HK-2 (cell line): ENCODE measurements at regions not wholly inside any gene's neighbourhood (a gene's known extent, or its start where the extent isn't known, plus 50 kb on each side); places are given as distances from the start of the nearest gene placed in this dataset.

Experiments used
- DNase-seq: peaks from one replicate; pipeline ENCODE4 v3.0.0-alpha.2; 2018; ENCODE audit not compliant: unreplicated experiment

DNA sequence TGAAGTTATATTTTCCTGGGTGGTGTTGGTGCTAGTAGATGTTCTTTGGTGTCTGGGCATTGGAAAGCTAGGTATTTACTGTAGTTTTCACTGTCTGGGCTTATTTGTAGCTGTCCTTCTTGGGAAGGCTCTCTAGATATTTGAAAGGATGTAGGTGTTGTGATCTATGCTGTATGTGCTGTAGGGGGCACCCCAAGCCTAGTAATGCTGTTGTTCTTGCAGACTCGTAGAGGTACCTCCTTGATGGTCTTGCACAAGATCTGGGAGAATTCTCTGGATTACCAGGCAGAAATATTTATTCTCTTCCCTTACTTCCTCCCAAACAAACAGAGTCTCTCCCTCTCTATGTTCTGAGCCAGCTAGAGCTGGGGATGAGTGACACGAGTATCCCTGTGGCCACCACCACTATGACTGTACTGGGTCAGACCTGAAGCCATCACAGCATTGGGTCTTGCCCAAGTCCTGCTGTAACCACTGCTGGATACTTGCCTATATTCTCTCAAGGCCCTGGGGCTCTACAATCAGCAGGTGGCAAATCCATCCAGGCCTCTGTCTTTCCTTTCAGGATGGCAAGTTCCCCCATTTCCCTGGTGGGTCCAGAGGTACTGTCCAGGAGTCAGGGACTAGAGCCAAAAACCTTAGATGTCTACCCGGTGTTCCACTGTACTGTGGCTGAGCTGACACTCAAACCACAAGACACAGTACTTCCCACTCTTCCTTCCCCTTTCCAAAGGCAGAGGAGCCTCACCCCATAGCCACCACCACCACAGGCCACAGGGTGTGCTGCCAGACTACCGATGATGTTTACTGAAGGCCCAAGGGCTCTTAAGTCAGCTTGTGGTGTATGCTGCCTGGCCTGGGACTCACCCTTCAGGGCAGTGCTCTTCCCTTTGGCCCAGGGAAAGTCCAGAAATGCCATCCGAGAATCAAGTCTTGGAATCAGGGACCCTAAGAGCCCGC, 195.2 kb upstream of the DPPA4 start:
- DNase-seq: peak; percentile 51

DNA sequence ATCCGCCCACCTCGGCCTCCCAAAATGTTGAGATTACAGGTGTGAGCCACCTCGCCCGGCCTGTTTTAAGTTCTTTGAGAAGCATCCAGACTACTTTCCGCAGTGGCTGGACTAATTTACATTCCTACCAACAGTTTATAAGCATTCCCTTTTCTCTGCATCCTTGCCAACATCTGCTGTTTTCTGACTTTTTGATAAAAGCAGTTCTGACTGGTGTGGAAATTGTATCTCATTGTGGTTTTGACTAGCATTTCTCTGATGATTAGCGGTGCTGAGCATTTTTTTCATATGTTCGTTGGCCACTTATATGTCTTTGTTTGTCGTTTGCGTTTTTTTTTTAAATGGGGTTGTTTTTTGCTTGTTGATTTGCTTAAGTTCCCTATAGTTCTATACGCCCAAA, 208.4 kb upstream of the DPPA4 start:
- no peak for DNase-seq

DNA sequence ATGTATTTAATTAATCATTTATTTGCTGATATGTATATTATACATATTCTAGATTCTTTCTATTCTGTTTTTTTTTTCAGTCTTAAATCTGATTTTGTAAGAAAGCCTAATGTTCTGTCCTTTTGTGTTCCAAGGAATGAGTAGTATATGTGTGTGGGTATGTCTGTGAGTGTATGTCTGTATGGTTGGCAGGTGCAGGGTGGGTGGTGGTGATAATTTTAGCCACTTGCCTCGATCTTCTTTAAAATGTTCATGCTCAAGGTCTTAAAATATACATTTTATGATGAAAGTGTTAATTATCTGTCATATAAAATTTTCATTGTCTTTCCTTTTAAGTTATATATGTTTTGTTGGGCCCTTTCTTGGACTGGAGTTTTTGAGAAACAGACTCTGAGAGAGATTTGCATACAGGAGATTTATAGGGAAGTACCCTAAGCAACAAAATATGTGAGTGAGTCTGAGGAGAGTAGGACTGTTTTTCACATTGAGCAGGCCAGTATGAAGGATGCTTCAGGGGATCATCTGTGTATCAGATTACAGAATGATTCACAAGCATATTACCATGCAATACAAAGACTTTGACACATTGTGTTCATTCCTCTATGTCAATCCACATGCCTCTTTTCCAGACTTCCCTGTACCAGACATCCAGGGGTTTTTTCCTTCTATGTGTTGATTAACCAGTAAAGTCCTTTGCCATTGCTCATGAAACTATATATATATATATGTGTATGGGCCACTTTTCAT, 211.0 kb upstream of the DPPA4 start:
- DNase-seq: no peak

DNA sequence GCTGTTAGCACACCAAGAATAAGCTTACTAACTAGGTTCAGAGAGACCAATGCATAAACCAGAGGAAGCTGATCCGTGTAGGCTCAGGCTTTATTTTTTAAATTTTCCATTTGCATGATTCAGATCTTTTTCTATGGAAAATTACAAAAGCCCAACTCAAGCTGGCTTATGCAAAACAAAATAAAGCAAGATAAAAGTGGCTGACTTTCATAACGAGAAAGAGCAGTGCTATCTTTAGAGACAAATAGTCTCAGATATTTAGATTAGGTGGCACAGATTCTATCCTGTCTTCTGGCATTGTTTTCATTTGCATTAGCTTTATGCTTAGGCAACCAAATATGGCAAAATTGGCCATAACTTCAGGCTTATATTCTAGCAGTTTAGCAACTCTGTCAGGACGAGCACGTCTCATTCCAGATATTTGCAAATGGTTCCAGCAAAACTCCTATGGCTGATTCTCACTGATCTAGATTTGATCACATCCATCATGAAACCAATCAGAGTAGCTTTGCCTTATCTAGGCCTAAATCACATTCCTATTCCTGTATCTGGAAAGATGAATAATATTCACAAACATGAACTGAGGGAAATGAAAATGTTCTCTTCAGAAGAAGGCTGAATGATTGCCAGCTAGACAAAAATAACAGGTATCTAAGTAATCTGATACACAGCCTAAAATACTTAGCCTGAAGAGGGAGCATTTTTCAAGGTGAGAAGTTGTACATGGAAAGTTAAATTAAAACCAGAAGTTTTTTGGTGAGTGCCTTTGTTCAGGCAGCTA, 216.4 kb upstream of the DPPA4 start:
- no peak for DNase-seq

DNA sequence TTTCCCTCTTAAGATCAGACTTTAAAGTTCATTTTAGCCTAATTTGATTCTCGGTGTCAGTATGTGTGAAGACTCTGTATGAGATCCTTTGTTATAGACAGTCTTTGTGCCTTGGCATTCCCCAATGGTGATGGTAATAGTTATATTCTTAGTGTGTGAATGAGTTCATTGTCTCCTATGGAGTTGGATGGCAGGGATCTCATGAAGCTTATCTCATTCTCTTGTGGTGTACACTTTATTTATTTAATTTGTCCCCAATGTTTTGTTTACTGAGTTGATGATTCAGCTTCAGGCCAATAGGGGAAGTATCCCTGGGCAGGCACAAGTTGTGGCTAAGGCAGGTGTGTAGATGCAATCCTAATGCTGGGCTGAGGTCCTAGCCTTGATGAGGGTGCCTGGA, 222.0 kb upstream of the DPPA4 start:
- no peak for DNase-seq

DNA sequence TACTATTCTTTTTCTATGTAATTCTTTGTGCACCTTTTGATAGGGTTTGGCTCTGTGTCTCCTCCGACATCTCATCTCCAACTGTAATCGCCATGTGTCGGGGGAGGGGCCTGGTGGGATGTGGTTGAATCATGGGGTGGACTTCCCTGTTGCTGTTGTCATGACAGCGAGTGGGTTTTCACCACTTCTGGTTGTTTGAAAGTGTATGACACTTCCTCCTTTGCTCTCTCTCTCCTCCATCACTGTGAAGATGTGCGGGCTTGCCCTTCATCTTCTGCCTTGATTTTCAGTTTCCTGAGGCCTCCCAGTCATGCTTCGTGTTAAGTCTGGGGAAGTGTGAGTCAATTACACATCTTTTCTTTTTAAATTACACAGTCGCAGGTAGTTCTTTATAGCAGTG, 225.8 kb upstream of the DPPA4 start:
- no peak for DNase-seq

DNA sequence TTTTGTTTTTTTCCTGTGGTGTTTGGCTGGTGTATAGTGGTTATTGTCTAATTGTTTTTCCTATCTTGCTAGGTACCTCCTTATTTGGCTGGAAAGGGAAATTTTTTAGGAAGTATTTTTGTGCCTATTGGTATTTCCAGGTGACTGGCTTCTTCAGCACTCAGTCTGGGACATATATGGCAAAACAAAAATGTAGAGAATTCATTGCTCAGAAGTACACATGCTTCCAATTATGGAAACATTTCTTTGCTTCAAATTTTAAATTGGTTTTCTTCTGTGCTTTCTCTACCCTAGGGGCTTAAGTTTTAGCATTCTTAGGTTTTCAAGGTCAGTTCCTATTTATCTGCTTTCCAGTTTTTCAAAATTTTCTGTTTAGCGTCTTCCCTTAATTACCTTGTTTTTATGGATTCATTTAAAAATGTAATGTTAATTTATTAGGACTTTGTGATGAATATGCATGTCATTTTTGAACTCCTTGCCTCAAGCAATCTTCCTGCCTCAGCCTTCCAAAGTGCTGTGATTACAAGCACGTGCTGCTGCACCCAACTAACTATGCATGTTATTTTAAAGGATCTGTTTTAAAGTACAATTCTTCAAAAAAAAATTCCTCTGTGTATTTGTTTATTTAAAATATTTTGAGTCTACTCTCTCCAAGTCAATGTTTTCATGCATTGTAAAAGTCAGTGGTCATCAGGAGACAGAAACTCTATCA, 231.9 kb upstream of the DPPA4 start:
- DNase-seq: no peak

DNA sequence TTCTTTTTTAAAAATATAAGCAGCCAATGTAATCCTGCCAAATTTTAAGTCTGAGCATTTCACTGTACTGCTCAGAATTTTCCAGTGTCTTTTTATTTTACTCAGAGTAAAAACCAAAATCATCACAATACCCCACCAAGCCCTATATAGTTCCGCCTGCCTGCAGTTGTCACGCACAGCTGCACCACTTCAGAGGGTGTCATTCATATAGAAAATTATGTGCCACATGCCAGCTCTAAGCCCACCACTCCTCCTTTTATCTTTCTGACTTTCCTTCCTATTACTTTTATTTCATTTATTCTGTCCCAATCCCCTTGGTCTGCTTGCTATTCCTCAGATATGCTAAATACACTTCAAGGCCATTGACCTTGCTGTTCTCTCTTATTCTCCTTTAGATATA, 233.1 kb upstream of the DPPA4 start:
- DNase-seq: no peak

DNA sequence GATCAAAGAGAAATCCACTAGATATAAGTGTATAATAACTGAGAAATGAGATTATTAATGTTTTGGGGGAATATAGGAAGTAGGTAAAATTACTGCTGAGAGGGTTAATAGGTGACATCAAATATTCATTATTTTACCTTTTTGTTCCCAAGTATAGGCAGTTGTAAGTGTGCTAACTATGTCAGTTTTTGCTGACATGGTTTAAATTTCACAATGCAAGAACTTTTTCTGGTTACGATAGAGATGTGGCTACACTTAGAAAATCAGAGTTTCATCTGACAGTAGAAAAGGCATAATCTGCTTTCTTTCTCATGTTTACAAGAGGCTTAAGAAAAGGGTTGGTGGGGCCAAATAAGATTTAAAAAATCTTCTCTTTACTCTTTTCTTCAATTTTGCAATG, 235.0 kb upstream of the DPPA4 start:
- DNase-seq: no peak

DNA sequence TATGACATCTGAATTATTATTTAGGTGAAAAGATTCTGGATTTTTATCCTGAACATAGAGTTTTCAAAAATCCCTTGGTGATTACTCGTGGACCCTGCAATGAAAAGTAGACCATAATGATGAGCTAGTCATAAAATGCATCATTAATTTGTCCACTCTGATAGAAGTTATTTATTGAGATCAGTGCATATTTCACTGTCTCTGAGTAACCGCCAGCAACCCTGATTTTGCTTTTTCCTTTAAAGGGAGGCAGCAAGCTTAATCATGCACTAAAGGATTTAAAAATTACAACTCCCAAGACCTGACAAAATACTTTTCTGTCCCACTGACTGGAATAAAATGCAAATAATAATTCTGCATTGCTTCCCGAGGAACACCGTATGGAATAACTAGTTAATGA, 259.6 kb upstream of the DPPA4 start:
- DNase-seq: no peak

DNA sequence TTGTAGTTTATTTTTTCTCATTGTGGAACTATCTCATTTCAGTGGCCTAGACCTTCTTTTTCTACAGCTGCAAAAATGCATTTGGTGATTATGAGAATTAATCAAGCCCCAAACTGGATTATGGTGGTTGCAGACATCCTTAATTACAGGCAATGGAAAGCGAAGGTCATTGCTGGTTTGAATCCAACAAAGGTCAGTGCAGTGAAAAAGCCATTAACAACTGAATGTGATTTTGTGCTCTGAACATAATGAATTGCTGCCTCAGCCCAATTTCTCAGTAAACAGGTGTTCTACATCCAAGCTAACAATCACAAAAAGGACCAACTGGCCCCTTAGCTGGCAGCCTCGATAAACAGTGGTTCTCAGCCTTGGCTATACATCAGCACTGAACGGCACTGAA, 260.1 kb upstream of the DPPA4 start:
- DNase-seq: no peak

DNA sequence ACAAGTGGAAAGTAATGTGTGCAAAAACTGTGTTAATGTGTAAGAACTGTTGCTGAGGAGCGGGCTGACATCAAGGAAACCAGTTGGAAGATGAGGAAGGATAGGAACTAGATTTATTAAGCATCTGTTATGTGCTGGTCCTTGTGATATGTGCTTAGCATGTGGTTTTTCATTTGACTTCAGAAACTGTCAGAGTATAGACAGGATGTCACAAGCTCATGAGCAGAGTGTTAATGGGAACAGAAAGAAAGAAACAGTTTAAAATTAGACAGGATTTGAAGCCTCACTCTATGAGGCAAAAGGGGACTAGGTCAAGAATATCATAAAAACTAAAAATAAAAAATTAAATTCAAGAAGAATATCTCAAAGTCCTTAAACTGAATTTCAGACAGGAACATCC, 270.6 kb upstream of the DPPA4 start:
- DNase-seq: no peak

DNA sequence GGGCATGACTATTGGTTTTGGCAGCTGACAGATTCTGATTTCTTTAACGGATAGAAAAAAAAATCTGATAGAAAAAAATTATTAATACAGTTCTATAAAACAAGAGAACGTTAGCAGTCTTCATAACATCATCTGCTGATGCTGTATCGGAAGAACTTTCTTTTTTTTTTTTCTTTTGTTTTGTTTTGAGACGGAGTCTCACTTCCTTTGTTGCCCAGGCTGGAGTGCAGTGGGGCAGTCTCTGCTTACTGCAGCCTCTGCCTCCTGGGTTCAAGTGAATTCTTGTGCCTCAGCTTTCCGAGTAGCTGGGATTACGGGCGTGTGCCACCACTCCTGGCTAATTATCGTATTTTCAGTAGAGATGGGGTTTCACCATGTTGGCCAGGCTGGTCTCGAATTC, 271.2 kb upstream of the DPPA4 start:
- DNase-seq: no peak

DNA sequence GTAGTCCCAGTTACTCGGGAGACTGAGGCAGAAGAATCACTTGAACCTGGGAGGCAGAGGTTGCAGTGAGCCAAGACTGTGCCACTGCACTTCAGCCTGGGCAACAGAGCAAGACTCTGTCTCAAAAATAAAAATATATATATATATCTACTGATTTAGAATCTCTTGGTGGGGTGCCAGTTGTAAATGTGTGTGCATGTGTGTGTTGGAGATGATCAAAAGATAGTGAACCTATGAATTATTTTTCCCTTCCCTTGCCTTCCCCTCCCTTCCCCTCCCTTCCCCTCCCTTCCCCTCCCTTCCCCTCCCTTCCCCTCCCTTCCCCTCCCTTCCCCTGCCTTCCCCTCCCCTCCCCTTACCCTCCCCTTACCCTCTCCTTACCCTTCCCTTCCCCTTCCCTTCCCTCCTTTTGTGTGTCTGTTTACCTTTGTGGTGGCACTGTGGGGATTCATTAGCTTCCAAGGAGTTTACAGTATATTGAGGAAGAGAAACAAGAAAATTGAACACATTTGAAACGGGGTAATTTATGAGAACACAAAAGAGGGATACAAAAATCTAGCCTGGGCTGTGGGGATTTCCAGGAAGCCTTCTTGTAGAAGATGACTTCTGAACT, 281.5 kb upstream of the DPPA4 start:
- no peak for DNase-seq

DNA sequence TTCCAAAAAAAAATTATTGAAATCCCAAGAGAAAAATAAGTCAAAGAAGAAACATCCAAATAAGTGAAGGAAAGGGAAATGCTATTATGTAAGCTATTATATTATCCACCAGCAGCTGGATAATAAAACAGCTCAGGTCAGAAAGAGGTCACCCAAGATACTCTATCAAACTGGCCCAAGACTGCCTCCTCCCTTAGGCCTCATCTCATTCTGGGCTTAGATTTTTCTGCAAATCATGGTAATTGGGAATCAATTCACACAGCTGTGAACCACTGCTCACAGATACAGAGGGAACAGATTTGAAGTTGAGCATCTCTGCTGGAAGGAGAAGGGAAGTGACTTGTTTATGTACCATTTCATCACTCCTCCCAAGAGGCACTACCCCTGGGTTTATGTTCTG, 294.6 kb upstream of the DPPA4 start:
- DNase-seq: no peak

DNA sequence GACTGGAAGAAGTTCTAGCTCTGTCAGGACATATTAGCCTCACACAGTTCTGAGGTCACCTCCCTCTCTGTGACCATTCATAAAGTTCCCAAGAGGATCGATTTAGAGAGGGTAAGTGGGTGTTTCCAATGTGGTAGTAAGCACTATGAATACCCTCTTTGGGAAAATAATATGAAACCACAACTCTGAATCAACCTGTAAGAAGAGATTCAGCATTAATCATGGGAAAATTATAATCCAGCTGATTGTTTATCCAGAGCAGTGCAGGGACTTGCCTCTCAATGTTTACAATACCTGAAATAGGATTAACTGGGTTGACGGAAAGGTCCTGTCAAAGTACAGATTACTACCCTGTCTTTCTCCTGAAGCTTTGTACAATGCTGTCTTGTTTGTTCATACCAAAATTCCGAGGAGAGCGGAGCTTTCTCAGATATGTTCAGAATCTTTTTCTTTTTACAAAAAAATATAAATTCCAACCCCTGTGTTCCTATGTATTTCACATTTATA, 302.9 kb upstream of the DPPA4 start:
- DNase-seq: no peak

DNA sequence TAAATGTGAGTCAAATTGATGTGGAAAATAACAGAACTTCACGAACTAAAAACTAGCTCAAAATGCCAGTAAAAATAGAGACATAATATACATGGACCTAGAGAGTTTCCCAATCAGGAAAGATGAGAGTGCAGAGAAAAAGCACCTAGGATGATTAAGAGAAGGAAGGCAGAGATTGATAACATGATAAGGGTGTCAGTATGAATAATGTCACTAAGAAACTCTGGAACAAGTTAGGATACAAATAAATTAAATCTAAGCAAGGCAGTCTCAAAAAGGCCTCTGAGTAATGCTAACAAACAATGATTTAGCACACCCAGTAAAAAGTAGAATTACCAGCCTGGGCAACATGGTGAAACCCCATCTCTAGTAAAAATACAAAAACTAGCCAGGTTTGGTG, 304.7 kb upstream of the DPPA4 start:
- DNase-seq: no peak

DNA sequence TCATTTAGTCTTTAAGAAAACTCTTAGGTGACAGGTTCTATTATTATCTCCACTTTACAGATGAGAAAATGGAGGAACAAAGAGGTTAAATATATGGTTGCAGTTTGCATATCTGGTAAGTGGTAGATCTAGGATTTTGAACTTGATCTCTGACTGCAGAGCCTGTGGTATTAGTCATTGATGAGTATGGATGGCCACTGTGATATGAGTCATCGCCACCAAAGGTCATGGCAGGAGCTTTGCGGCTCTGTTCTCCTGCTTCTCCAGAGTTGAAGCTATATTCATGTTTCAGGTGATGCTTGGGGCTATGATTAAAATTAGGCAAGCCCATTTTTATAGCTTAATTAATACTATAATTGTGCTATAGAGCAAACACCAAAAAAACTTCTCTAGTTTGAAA, 306.2 kb upstream of the DPPA4 start:
- DNase-seq: peak; percentile 36

DNA sequence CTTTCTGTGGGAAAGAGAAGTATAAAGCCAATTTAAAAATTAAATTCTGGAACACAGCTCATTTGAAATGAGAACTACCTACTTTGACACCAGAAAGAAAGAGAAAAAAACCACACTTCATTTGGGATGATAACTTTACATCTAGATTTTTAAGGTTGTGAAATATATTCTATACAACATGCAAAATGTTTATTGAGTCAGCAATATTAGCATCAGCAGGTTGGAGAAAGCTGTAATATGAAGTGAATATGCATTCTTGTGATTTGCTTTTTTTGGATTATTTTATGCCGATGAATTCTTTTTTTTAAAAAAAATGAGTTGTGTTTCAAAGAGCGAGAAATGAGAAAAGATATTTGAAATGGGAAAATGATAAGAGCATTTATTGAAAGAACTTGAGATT, 307.0 kb upstream of the DPPA4 start:
- no peak for DNase-seq

DNA sequence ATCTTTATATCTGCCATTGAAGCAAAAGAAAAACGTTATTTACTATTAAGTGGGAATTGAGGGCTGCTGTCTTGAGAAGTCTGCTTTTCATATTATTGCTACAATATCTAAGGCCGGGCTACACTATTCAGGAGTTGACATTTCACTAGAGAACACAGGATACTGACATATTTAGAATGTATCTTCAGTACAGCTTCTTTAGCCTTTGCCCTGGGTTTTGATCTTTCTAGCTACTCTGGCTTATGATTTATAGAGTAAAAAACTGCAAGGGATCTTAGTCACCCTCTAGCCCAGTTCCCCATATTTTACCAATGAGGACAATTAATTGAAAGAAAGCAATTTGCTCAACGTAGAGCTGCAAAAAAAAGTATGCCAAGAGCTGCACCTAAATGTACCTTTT, 307.4 kb upstream of the DPPA4 start:
- no peak for DNase-seq

DNA sequence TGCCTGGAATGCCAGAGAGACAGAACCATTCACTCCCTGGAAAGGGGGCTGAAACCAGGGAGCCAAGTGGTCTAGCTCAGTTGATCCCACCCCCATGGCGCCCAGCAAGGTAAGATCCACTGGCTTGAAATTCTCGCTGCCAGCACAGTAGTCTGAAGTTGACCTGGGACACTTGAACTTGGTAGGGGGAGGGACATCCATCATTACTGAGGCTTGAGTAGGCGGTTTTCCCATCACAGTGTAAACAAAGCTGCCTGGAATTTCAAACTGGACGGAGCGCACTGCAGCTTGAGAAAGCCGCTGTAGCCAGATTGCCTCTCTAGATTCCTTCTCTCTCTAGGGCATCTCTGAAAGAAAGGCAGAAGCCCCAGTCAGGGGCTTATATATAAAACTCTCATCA, 310.7 kb upstream of the DPPA4 start:
- DNase-seq: no peak
